ENCODE measurements at regions not wholly inside any gene's neighbourhood (a gene's known extent, or its start where the extent isn't known, plus 50 kb on each side); places are given as distances from the start of the nearest gene placed in this dataset.

DNA sequence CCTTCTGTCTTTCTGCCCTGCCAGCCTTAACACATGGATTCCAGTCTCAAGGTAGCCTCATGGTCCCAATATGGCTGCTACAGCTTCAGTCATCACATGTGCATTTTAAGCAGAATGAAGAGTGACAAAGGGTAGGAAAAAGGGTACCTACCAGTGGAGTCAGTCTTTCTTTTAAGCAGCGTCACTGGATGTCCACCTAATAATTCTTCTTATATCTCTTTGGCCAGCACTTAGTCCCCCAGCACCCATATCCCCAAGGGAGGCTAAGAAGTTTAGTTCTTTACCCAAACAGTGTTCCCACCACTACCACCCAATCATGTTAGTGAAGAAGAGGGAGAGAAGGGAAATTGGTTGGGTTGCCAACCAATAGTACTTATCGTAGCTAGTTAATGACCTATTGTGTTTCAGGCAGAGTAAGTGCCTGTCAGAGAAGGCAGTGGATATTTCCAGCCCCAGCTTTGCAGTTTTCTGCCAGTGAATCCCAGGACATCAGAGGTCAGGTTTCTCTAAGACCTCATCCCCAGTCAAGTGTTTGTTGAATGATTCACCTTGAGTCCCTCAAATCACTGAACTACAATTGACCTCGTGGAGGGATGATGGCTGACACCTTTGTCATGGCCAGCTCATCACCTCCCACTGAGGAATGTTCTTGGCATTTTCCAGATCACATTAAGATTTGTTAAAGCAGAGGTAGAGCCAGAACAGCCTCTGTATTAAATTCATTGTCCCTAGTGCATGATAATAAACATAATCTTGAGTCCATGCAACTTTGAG lies 250.9 kb upstream of the CRY1 start:
- DNase-seq (ENCODE audit: extremely low spot score): no peak
- TF ChIP-seq SP1 (IDR thresholded peaks at IDR 0.05) (no peak), ARNT (IDR thresholded peaks at IDR 0.05) (no peak), TARDBP (IDR thresholded peaks at IDR 0.05) (no peak), FOXK2 (IDR thresholded peaks at IDR 0.05) (no peak), L3MBTL2 (conservative IDR thresholded peaks at IDR 0.05) (no peak), ZNF384 (IDR thresholded peaks at IDR 0.05) (no peak)
- CTCF ChIA-PET: no interaction called here
- POLR2A ChIA-PET: no interaction called here

DNA sequence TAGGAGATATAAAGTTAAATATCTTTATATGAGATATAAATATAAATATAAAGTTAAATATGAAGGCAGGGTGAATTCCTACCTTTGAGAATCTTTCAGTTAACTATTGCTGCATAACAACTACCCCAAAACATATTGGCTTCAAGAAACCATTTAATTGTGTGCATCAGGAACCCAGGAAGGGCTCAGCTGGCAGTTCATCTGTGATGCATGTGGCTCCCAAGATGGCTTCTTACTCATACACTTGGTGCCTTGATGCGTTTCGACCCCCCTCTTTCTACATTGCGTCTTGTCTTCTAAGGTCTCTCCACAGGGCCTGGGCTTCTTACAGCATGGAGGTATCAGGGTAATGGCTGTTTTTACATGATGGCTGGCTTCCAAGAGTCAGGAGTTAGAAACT lies 253.9 kb upstream of the CRY1 start:
- ChIA-PET POLR2A (no interaction called here), CTCF (interaction anchor here (1.0 kb wide), 1 partner anchor 9 kb away, joined by 5 read pairs; no protein-coding TSS in a partner anchor)
- no peak for TF ChIP-seq BHLHE40 (IDR thresholded peaks at IDR 0.05; ENCODE audit: borderline replicate concordance)
- no peak for TF ChIP-seq ARNT (IDR thresholded peaks at IDR 0.05)
- TF ChIP-seq FOXK2 (IDR thresholded peaks at IDR 0.05): no peak
- TF ChIP-seq PKNOX1 (IDR thresholded peaks at IDR 0.05): no peak
- TF ChIP-seq SP1 (IDR thresholded peaks at IDR 0.05): no peak
- TF ChIP-seq TARDBP (IDR thresholded peaks at IDR 0.05): no peak
- TF ChIP-seq HDGF (IDR thresholded peaks at IDR 0.05; ENCODE audit: borderline replicate concordance): no peak
- TF ChIP-seq L3MBTL2 (conservative IDR thresholded peaks at IDR 0.05): no peak
- TF ChIP-seq FOXA1 (IDR thresholded peaks at IDR 0.05): no peak
- DNase-seq (ENCODE audit: extremely low spot score): no peak

GRCh38 chr12:107349008-107349747 lies 255.8 kb upstream of the CRY1 start:
- ChIA-PET POLR2A (no interaction called here), CTCF (interaction anchor here (1.2 kb wide), 1 partner anchor 12 kb away, joined by 5 read pairs; no protein-coding TSS in a partner anchor)
- no peak for TF ChIP-seq PKNOX1 (IDR thresholded peaks at IDR 0.05)
- TF ChIP-seq CTBP1 (IDR thresholded peaks at IDR 0.05; ENCODE audit: borderline replicate concordance): no peak
- no peak for TF ChIP-seq FOXK2 (IDR thresholded peaks at IDR 0.05)
- no peak for TF ChIP-seq LEF1 (IDR thresholded peaks at IDR 0.05; ENCODE audit: borderline replicate concordance)
- no peak for TF ChIP-seq ZNF384 (IDR thresholded peaks at IDR 0.05)
- TF ChIP-seq TARDBP (IDR thresholded peaks at IDR 0.05): no peak
- TF ChIP-seq ARNT (IDR thresholded peaks at IDR 0.05): no peak
- no peak for TF ChIP-seq FOXA1 (IDR thresholded peaks at IDR 0.05)
- DNase-seq (ENCODE audit: extremely low spot score): no peak

- no peak for TF ChIP-seq FOXK2 (IDR thresholded peaks at IDR 0.05)
- no peak for TF ChIP-seq HDGF (IDR thresholded peaks at IDR 0.05; ENCODE audit: borderline replicate concordance)
- TF ChIP-seq L3MBTL2 (conservative IDR thresholded peaks at IDR 0.05): no peak
- no peak for TF ChIP-seq SUZ12 (IDR thresholded peaks at IDR 0.05)
- no peak for TF ChIP-seq TARDBP (IDR thresholded peaks at IDR 0.05)
- TF ChIP-seq CTBP1 (IDR thresholded peaks at IDR 0.05; ENCODE audit: borderline replicate concordance): no peak
- no peak for TF ChIP-seq BHLHE40 (IDR thresholded peaks at IDR 0.05; ENCODE audit: borderline replicate concordance)
- TF ChIP-seq ZNF384 (IDR thresholded peaks at IDR 0.05): no peak
- no peak for TF ChIP-seq NFRKB (IDR thresholded peaks at IDR 0.05)
- TF ChIP-seq FOXA1 (IDR thresholded peaks at IDR 0.05): no peak
- TF ChIP-seq PKNOX1 (IDR thresholded peaks at IDR 0.05): no peak
- no peak for TF ChIP-seq ARNT (IDR thresholded peaks at IDR 0.05)
- no peak for TF ChIP-seq LEF1 (IDR thresholded peaks at IDR 0.05; ENCODE audit: borderline replicate concordance)
- TF ChIP-seq FOXM1 (IDR thresholded peaks at IDR 0.05; ENCODE audit: borderline replicate concordance): no peak
- no peak for TF ChIP-seq ELF4 (IDR thresholded peaks at IDR 0.05)
- TF ChIP-seq SP1 (IDR thresholded peaks at IDR 0.05): no peak
- ChIA-PET CTCF (no interaction called here), POLR2A (no interaction called here)
- no peak for DNase-seq (ENCODE audit: extremely low spot score)
These were observed 256.5 kb upstream of the CRY1 start for GRCh38 chr12:107349839-107350238.

GRCh38 chr12:107351109-107351508 lies 257.8 kb upstream of the CRY1 start:
- no peak for TF ChIP-seq FOXA1 (IDR thresholded peaks at IDR 0.05)
- no peak for TF ChIP-seq LEF1 (IDR thresholded peaks at IDR 0.05; ENCODE audit: borderline replicate concordance)
- TF ChIP-seq TARDBP (IDR thresholded peaks at IDR 0.05): no peak
- DNase-seq (ENCODE audit: extremely low spot score): no peak
- ChIA-PET POLR2A (no interaction called here), CTCF (no interaction called here)

GRCh38 chr12:107351713-107352112 lies 258.4 kb upstream of the CRY1 start:
- no peak for DNase-seq (ENCODE audit: extremely low spot score)
- TF ChIP-seq LEF1 (IDR thresholded peaks at IDR 0.05; ENCODE audit: borderline replicate concordance): no peak
- no peak for TF ChIP-seq FOXK2 (IDR thresholded peaks at IDR 0.05)
- TF ChIP-seq FOXM1 (IDR thresholded peaks at IDR 0.05; ENCODE audit: borderline replicate concordance): no peak
- no peak for TF ChIP-seq ARNT (IDR thresholded peaks at IDR 0.05)
- no peak for TF ChIP-seq NFRKB (IDR thresholded peaks at IDR 0.05)
- no peak for TF ChIP-seq BHLHE40 (IDR thresholded peaks at IDR 0.05; ENCODE audit: borderline replicate concordance)
- no peak for TF ChIP-seq HDGF (IDR thresholded peaks at IDR 0.05; ENCODE audit: borderline replicate concordance)
- no peak for TF ChIP-seq FOXA1 (IDR thresholded peaks at IDR 0.05)
- TF ChIP-seq ZNF384 (IDR thresholded peaks at IDR 0.05): no peak
- no peak for TF ChIP-seq SP1 (IDR thresholded peaks at IDR 0.05)
- no peak for TF ChIP-seq SUZ12 (IDR thresholded peaks at IDR 0.05)
- TF ChIP-seq TARDBP (IDR thresholded peaks at IDR 0.05): no peak
- TF ChIP-seq ELF4 (IDR thresholded peaks at IDR 0.05): no peak
- TF ChIP-seq L3MBTL2 (conservative IDR thresholded peaks at IDR 0.05): no peak
- no peak for TF ChIP-seq CTBP1 (IDR thresholded peaks at IDR 0.05; ENCODE audit: borderline replicate concordance)
- no peak for TF ChIP-seq PKNOX1 (IDR thresholded peaks at IDR 0.05)
- ChIA-PET CTCF (no interaction called here), POLR2A (no interaction called here)
